Dedifferentiated amniotic fluid mesenchymal stem cell (primary cell): ENCODE measurements at regions not wholly inside any gene's neighbourhood (a gene's known extent, or its start where the extent isn't known, plus 50 kb on each side); places are given as distances from the start of the nearest gene placed in this dataset.

Source experiments
- DNase-seq: peaks from one replicate; pipeline ENCODE4 v3.0.0-alpha.2; 2016; ENCODE audit errors: extremely low spot score

- no peak for DNase-seq
These were observed 364.0 kb upstream of the FAT3 start for GRCh38 chr11:91860661-91861060.

DNA sequence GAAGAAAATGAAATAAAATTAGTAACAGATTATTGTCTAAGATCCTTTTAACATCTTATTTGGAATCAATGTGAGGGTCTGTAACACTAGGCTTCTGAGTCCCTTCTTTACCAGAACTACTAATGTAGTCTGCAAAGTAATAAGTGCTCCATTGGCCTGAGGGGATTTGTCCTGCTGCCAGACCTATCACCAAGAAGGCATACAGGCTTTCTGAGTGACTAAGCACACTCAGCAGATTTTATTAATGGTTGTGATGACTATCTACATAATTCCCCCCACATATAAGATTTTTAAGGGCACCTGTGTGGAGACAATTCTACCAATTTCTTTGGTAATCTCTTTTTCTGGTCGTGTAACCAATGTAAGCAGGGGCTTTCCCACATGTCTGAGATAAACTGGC, 365.0 kb upstream of the FAT3 start:
- DNase-seq: no peak

- no peak for DNase-seq
These were observed 367.4 kb upstream of the FAT3 start for GRCh38 chr11:91857179-91857578.

DNA sequence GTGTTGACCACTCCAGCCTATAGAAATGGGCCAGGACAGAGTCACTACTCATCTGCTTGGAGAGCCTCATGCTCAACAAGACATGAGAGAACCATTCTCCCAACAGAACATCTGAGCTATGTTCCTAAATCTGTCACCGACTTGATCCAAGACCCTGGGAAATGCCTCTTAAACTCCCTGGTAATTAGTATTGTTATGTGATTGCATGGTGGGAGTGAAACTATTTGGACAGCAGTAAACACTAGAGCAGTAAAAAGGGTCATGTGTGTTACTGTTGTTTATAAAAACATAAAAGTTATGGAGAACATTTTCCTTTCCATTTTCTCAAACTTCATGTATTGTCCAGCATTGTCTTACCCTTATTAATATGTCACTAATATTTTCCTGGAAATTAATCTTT, 369.8 kb upstream of the FAT3 start:
- no peak for DNase-seq

DNA sequence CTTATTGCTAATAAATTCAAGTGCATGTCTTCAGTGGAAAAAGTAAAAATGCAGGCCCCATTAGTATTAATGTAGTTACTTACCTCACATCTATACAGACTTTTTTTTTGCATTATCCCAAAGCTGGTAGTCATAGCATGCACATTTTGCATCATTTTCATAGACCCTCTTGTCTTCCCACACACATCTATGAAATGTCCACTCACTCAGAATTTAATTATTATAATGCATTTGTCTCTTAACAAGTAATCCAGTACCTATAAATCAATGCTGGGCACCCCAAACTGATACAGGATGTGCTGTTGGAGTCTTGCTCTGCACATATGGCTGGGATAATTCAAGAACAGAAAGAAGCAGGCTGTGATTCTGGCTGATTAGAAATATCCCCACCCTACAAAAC, 370.4 kb upstream of the FAT3 start:
- no peak for DNase-seq

DNA sequence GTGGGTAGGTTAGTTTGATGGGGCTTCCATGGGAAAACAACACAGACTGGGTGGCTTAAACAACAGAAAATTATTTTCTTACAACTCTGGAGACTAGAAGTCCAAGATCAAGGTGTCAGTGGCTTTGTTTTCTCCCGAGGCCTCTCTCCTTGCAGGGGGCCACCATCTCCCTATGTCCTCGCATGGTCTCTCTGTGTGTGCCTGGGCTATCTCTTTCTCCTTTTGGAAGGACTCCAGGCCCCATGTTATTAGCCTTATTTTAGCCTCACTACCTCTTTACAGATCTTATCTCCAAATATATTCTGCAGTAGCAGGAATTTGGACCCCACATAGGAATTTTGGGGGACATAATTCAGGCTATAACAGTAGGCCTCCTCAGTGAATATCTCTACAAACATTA, 372.7 kb upstream of the FAT3 start:
- no peak for DNase-seq

GRCh38 chr11:91850533-91851275, 373.9 kb upstream of the FAT3 start:
- DNase-seq: no peak

- DNase-seq: no peak
These were observed 374.6 kb upstream of the FAT3 start for GRCh38 chr11:91850021-91850420.

- DNase-seq: no peak
These were observed 378.0 kb upstream of the FAT3 start for GRCh38 chr11:91846649-91847048.

GRCh38 chr11:91846002-91846401, 378.6 kb upstream of the FAT3 start:
- no peak for DNase-seq

DNA sequence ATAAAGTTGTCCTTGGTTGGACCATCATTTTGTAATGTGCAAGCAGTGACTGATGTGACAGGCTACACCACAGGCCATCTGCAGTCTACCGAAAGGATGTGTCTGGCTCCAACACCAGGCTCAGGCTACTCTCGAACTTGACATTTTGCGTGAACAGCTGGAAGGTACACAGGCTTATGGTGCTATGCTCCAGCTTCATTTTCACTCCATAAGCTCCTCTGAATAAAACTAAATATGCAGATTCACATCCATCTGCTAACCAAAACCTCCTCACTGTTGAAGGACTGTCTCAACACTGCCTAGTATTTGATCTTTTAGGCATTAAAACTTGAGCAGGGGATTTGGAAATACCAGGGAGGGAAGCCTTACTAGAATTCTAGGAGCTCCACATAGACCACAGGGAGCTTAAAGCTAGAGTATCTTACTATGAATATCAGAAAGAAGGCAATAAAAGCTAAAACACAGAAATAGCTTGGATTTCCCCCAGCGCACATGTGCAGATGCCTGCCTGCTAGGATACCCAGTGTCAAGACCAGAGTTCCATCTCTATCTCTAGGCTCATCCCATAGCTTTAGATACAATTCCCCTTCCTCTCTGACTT, 383.9 kb upstream of the FAT3 start:
- DNase-seq: no peak

DNA sequence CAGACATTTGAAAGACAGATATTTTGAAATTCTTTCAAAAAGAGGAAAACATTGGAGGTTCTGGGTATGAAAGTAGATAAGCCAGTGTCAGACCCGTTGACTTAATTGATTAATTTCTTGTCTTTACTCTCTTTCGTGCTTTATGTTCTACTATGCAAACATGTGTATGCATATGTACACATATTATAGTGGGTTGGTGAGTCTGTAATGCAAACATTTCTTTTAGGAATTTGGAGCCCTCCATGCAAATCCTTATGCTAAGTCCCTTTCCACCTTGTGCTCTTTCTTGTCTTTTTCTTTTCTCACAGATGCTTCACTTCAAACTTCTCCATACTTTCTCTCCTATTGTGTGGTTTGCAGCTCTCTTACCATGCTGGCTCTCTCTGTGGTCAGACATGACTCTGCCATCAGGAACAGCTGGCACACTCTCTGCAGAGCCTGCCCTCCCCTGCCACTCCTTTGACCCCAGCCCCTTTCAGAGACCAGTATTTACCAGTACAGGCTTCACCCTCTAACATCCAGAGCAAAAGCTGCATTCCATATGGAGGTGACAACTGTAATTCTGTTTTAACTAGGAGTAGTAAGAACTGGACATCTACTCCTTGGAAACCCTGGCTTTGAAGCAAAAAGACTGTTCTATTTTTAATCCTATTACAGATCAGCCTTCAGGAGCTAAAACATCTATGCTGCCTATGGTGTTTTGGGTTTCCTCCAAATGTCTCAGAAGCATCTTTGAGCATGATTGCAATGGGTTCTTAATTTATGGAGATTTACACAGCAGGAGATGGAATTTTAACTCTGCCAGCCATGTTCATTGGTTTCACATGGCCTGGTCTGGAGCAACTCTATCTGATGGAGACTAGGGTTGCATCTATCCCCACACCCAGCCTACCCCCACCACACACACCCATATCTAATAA, 386.9 kb upstream of the FAT3 start:
- DNase-seq: no peak

DNA sequence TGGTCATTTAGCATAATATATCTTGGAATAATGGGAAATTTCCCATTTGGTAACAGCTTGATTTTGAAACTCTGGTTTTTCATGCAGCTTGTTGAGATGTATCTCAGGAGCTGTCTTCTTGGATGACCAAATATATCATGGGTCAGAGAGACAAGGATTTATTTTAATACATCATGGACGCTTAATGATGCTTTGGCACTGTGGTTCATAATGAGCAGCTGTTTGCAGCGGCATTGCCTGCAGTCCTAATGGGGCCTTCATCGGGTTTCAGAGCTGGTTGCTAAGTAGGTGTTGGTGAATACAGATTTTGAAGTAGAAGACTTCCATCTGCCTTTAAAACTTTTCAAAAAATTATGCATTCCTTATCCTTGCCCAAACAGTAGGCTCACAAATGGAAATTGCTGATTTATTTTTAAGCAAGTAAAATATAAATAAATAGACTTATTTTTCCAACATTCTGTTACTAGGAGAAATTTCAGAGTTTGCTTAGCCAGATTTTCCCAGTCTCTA, 389.5 kb upstream of the FAT3 start:
- no peak for DNase-seq

DNA sequence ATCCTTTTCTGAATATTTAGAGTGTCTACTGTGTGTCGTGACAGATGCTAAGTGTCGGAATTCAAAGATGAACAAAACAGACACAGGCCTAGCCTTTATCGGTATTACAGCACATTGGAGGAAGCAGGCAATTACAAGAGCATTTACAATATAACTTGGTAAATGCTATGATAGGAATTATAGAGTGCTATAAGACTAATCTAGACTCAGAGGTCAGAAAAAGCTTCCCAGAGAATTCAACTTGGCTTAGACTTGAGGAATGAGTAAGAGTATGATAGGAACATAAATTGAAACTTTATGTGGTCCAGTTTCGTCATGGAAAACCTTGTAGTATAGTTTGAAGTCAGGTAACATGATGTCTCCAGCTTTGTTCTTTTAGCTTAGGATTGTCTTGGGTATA, 395.7 kb upstream of the FAT3 start:
- DNase-seq: no peak

DNA sequence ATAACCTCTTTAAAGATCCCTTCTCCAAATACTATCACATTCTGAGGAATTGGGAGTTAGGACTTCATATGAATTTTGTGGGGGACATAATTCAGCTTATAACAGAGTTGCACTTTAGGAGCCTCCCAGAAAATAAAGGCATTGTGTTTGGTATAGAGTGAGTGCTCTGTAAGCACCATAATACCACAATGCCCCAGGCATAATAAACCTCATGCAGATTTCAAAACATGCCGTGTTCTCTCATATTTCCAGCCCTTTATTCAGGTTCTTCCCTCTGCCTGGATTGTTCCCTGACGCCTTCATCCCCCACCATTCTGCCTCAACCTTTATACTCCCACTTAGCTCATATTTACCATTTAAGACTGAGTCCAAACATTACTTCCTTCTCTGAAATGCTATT, 398.8 kb upstream of the FAT3 start:
- DNase-seq: no peak

GRCh38 chr11:91823252-91823830, 401.3 kb upstream of the FAT3 start:
- DNase-seq: no peak

GRCh38 chr11:91822805-91823204, 401.8 kb upstream of the FAT3 start:
- no peak for DNase-seq

- DNase-seq: no peak
These were observed 403.9 kb upstream of the FAT3 start for GRCh38 chr11:91820709-91821108.

GRCh38 chr11:91819777-91820176, 404.8 kb upstream of the FAT3 start:
- no peak for DNase-seq

- no peak for DNase-seq
These were observed 405.4 kb upstream of the FAT3 start for GRCh38 chr11:91819195-91819594.

GRCh38 chr11:91817996-91818395, 406.6 kb upstream of the FAT3 start:
- DNase-seq: no peak

DNA sequence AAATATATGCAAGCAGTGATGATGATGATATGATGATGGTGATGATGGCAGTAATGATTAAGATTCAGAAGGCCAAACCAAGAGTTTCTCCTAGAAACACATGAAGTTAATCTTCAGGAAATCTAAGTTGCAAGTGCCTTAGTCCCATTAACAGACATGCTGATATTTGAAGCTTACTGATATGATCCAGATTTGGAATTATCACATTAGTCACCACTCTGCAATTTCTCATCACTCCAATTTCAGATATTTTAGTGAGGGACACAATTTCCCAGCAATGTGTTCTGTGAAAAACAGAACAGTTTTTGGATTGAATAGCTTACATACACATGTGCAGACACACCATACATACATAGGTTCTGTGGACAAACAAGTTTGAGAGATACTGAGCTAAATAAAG, 411.4 kb upstream of the FAT3 start:
- no peak for DNase-seq
